ENCODE measurements at regions not wholly inside any gene's neighbourhood (a gene's known extent, or its start where the extent isn't known, plus 50 kb on each side); places are given as distances from the start of the nearest gene placed in this dataset.

- H3K4me3 ChIP-seq (ENCODE audit: low read depth, poor library complexity, severe bottlenecking): no peak overlapping the region
- intact Hi-C loops (cut with DNase I; ENCODE audit: low total_unique reads): no loop called here
- TF ChIP-seq CTCF (IDR thresholded peaks at IDR 0.05) (no peak), POLR2A (IDR thresholded peaks at IDR 0.05) (no peak)
- 69% methylated on average over 13 of the region's 13 CpGs for WGBS, 2 donors
- DNase-seq (ENCODE audit: low spot score in 2 of 2): peak in 1 of 2 donors; percentile 45
Measured at GRCh38 chr16:85988723-85989313, 89.9 kb downstream of the IRF8 start.

GRCh38 chr16:85989376-85989775, 90.4 kb downstream of the IRF8 start:
- 77 to 85% methylated on average over 5 of the region's 5 CpGs for WGBS, 2 donors
- peak in 1 of 2 donors; percentile 48 for DNase-seq (ENCODE audit: low spot score in 2 of 2)
- TF ChIP-seq POLR2A (IDR thresholded peaks at IDR 0.05): no peak
- TF ChIP-seq CTCF (IDR thresholded peaks at IDR 0.05): no peak
- intact Hi-C loops (cut with DNase I; ENCODE audit: low total_unique reads): no loop called here
- no peak overlapping the region for H3K4me3 ChIP-seq (ENCODE audit: low read depth, poor library complexity, severe bottlenecking)

GRCh38 chr16:85989863-85990643, 91.1 kb downstream of the IRF8 start:
- WGBS, 2 donors: 72% methylated on average over 15 of the region's 15 CpGs
- no peak overlapping the region for H3K4me3 ChIP-seq (ENCODE audit: low read depth, poor library complexity, severe bottlenecking)
- peak in 1 of 2 donors; percentile 21 for DNase-seq (ENCODE audit: low spot score in 2 of 2)
- intact Hi-C loops (cut with DNase I; ENCODE audit: low total_unique reads): no loop called here
- TF ChIP-seq CTCF (IDR thresholded peaks at IDR 0.05) (no peak), POLR2A (IDR thresholded peaks at IDR 0.05) (no peak)

DNA sequence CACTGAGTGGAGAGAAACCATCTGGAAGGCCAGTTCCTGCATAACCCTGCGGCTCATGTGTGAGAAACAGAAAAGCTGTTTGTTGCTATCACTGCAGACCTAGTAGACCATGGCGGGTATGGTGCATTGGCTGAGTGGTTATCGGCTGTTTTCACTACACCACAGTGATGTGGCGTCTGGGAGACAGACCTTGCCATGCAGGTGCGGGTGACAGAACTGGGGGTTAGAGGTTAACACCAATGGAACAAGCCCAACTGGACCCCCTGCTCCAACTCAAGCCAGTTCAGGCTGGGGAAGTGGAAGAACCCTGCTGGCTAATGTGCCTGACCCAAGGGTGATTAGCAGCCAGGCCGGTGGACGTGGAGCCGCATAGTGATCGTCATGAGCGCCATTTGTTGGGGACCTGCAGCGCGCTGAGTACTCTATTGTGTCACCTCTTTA, 91.9 kb downstream of the IRF8 start:
- no peak overlapping the region for H3K4me3 ChIP-seq (ENCODE audit: low read depth, poor library complexity, severe bottlenecking)
- 91 to 96% methylated on average over 12 of the region's 12 CpGs for WGBS, 2 donors
- intact Hi-C loops (cut with DNase I; ENCODE audit: low total_unique reads): no loop called here
- TF ChIP-seq POLR2A (IDR thresholded peaks at IDR 0.05) (no peak), CTCF (IDR thresholded peaks at IDR 0.05) (no peak)
- DNase-seq (ENCODE audit: low spot score in 2 of 2): peak in 1 of 2 donors; percentile 79

- intact Hi-C loops (cut with DNase I; ENCODE audit: low total_unique reads): no loop called here
- TF ChIP-seq POLR2A (IDR thresholded peaks at IDR 0.05): no peak
- no peak for TF ChIP-seq CTCF (IDR thresholded peaks at IDR 0.05)
- peak in 1 of 2 donors; percentile 73 for DNase-seq (ENCODE audit: low spot score in 2 of 2)
- 83% methylated on average over 7 of the region's 7 CpGs for WGBS, 2 donors
- no peak overlapping the region for H3K4me3 ChIP-seq (ENCODE audit: low read depth, poor library complexity, severe bottlenecking)
Measured at GRCh38 chr16:85991425-85991824, 92.5 kb downstream of the IRF8 start.

All from lower leg skin (tissue), 4 donors.